Brain pericyte (primary cell): ENCODE measurements at regions not wholly inside any gene's neighbourhood (a gene's known extent, or its start where the extent isn't known, plus 50 kb on each side); places are given as distances from the start of the nearest gene placed in this dataset.

Experiments
- DNase-seq: peaks from one replicate; pipeline ENCODE4 v3.0.0-alpha.2; 2012; ENCODE audit warnings: low read depth, low spot score

GRCh38 chr1:59143811-59144210, 153.1 kb upstream of the FGGY start:
- no peak for DNase-seq

- DNase-seq = no peak
Measured at GRCh38 chr1:59144959-59145358, 151.9 kb upstream of the FGGY start.

GRCh38 chr1:59146056-59146455, 150.8 kb upstream of the FGGY start:
- DNase-seq = no peak

GRCh38 chr1:59146651-59147358, 150.1 kb upstream of the FGGY start:
- peak; percentile 40 for DNase-seq

GRCh38 chr1:59149435-59149834, 147.5 kb upstream of the FGGY start:
- no peak for DNase-seq

GRCh38 chr1:59150577-59151386, 146.1 kb upstream of the FGGY start:
- peak; percentile 90 for DNase-seq

GRCh38 chr1:59151387-59151761, 145.5 kb upstream of the FGGY start:
- no peak for DNase-seq

- DNase-seq = no peak
Measured at GRCh38 chr1:59151860-59152259, 145.0 kb upstream of the FGGY start.

GRCh38 chr1:59152511-59152910, 144.4 kb upstream of the FGGY start:
- DNase-seq = no peak

- no peak for DNase-seq
Measured at GRCh38 chr1:59154401-59154800, 142.5 kb upstream of the FGGY start.

- DNase-seq = no peak
Measured at GRCh38 chr1:59155351-59155750, 141.5 kb upstream of the FGGY start.

GRCh38 chr1:59156051-59156450, 140.8 kb upstream of the FGGY start:
- DNase-seq = no peak

GRCh38 chr1:59156526-59157199, 140.2 kb upstream of the FGGY start:
- peak; percentile 55 for DNase-seq

GRCh38 chr1:59158321-59158720, 138.6 kb upstream of the FGGY start:
- no peak for DNase-seq

GRCh38 chr1:59159557-59160203, 137.2 kb upstream of the FGGY start:
- DNase-seq = no peak

- no peak for DNase-seq
Measured at GRCh38 chr1:59161136-59161535, 135.8 kb upstream of the FGGY start.

GRCh38 chr1:59162665-59163064, 134.2 kb upstream of the FGGY start:
- no peak for DNase-seq

- no peak for DNase-seq
Measured at GRCh38 chr1:59163268-59164092, 133.4 kb upstream of the FGGY start.

GRCh38 chr1:59164371-59164770, 132.5 kb upstream of the FGGY start:
- DNase-seq = no peak

GRCh38 chr1:59165353-59165752, 131.5 kb upstream of the FGGY start:
- no peak for DNase-seq

- DNase-seq = no peak
Measured at GRCh38 chr1:59169703-59170102, 127.2 kb upstream of the FGGY start.
